Non-pigmented ciliary epithelial cell (primary cell): ENCODE measurements at regions not wholly inside any gene's neighbourhood (a gene's known extent, or its start where the extent isn't known, plus 50 kb on each side); places are given as distances from the start of the nearest gene placed in this dataset.

Experiments
- DNase-seq: peaks from one replicate; pipeline ENCODE4 v3.0.0-alpha.2; 2010; ENCODE audit warnings: low read depth

GRCh38 chr3:110101361-110101760, 764.0 kb upstream of the DPPA4 start:
- DNase-seq, result no peak

- no peak for DNase-seq
These were observed 769.5 kb upstream of the DPPA4 start for GRCh38 chr3:110106805-110107204.

GRCh38 chr3:110123946-110124345, 786.6 kb upstream of the DPPA4 start:
- DNase-seq, result no peak

- DNase-seq, result no peak
These were observed 788.7 kb upstream of the DPPA4 start for GRCh38 chr3:110126065-110126464.

GRCh38 chr3:110133971-110134370, 796.6 kb upstream of the DPPA4 start:
- DNase-seq, result no peak

- no peak for DNase-seq
These were observed 801.7 kb upstream of the DPPA4 start for GRCh38 chr3:110139048-110139447.

- no peak for DNase-seq
These were observed 802.5 kb upstream of the DPPA4 start for GRCh38 chr3:110139821-110140220.

GRCh38 chr3:110149763-110150162, 812.4 kb upstream of the DPPA4 start:
- no peak for DNase-seq

- no peak for DNase-seq
These were observed 819.9 kb upstream of the DPPA4 start for GRCh38 chr3:110157221-110157620.

GRCh38 chr3:110164632-110165369, 827.5 kb upstream of the DPPA4 start:
- no peak for DNase-seq

- DNase-seq, result no peak
These were observed 828.0 kb upstream of the DPPA4 start for GRCh38 chr3:110165370-110165743.

GRCh38 chr3:110165753-110166152, 828.4 kb upstream of the DPPA4 start:
- DNase-seq, result no peak

GRCh38 chr3:110166791-110167190, 829.4 kb upstream of the DPPA4 start:
- DNase-seq, result no peak

- DNase-seq, result no peak
These were observed 837.6 kb upstream of the DPPA4 start for GRCh38 chr3:110174908-110175307.

GRCh38 chr3:110178965-110179364, 841.6 kb upstream of the DPPA4 start:
- DNase-seq, result no peak

GRCh38 chr3:110180733-110181132, 843.4 kb upstream of the DPPA4 start:
- DNase-seq, result no peak

- DNase-seq, result no peak
These were observed 843.9 kb upstream of the DPPA4 start for GRCh38 chr3:110181226-110181625.

- DNase-seq, result no peak
These were observed 847.2 kb upstream of the DPPA4 start for GRCh38 chr3:110184536-110184935.

- no peak for DNase-seq
These were observed 855.7 kb upstream of the DPPA4 start for GRCh38 chr3:110193074-110193473.

- no peak for DNase-seq
These were observed 861.6 kb upstream of the DPPA4 start for GRCh38 chr3:110198717-110199587.

- no peak for DNase-seq
These were observed 862.2 kb upstream of the DPPA4 start for GRCh38 chr3:110199588-110199943.

- no peak for DNase-seq
These were observed 861.4 kb upstream of the NECTIN3 start for GRCh38 chr3:110210086-110210660.

- no peak for DNase-seq
These were observed 845.0 kb upstream of the NECTIN3 start for GRCh38 chr3:110226645-110227044.
